ENCODE measurements at regions not wholly inside any gene's neighbourhood (a gene's known extent, or its start where the extent isn't known, plus 50 kb on each side); places are given as distances from the start of the nearest gene placed in this dataset.

- TF ChIP-seq CTCF (conservative IDR thresholded peaks at IDR 0.05; ENCODE audit: low read length) (no peak), EZH2phosphoT487 (IDR thresholded peaks at IDR 0.05; ENCODE audit: borderline replicate concordance, low read depth, low read length) (no peak)
Measured at GRCh38 chr16:65294708-65295107, 172.8 kb upstream of the CDH11 start.
